ENCODE measurements at regions not wholly inside any gene's neighbourhood (a gene's known extent, or its start where the extent isn't known, plus 50 kb on each side); places are given as distances from the start of the nearest gene placed in this dataset.

DNA sequence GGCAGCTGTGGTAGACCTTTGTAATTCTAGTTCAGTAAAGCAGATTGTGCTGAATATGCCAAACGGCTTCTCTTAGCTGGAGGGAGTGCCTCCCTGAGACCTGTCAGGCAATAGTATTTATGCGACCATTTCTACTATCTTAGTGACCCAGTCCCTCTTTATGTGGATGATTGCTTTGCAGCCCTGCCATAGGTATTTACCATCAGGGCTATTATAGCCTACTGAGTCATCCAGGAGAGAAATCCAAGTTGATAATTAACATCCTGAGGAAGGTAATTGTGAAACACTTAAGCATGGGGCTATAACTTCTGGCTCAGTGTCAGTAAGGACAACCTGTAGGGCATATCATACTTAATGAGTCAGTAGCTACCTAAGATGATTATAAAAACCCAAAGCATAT is 103.9 kb upstream of the MAOA start:
- DNase-seq (ENCODE audit: low spot score) = no peak
- H4K8ac ChIP-seq (ENCODE audit: low read depth, low read length) = no peak overlapping the region

DNA sequence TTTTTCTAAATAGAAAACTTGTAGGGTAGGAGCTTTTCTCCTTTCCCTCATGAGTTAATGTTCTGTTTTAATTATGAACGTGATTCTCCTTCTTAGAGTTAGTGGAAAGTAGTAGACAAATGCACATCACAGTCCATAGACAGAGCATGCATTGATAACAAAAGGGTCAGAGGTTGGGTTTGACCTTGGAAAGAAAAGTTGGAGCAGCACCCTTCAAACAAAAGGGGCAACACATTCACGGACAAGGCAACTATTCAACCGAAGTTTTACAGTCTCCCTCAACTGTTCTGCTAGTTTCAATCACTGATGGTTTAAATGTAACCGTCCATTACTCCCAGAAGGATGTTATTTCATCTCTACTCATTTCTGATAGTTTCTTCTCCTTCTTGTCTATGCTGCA is 103.4 kb upstream of the MAOA start:
- WGBS, 2 donors (ENCODE audit: extremely low coverage in 2 of 2, insufficient read length in 2 of 2, insufficient replicate concordance in 1 of 2) = no CpG with 5 or more reads among the region's 4 CpGs
- DNase-seq (ENCODE audit: low spot score) = no peak

More for the DNA sequence above, 103.9 kb upstream of the MAOA start:
- Histone ChIP-seq H2BK12ac (ENCODE audit: low read length) (no peak overlapping the region), H2AK5ac (ENCODE audit: low read depth, low read length) (no peak overlapping the region), H3K9me3 (replicated peaks in 1 of 2; ENCODE audit: control insufficient read depth in 2 of 2, insufficient read depth in 1 of 2, low read depth in 1 of 2, low read length in 2 of 2) (no peaks in the 10 kb centered on the region), H3K79me1 (ENCODE audit: low read depth, low read length) (no peaks in the 10 kb centered on the region), H3K14ac (ENCODE audit: low read length) (no peak overlapping the region), H4K91ac (ENCODE audit: low read depth, low read length, poor library complexity) (no peak overlapping the region), H3K36me3 (replicated peaks in 1 of 2; ENCODE audit: control insufficient read depth in 2 of 2, insufficient read depth in 2 of 2, low read length in 2 of 2) (no peaks in the 10 kb centered on the region), H3K27ac (replicated peaks; ENCODE audit: low read length) (no peak overlapping the region), H3K4me2 (ENCODE audit: insufficient read depth, low read length, poor library complexity, severe bottlenecking) (no peak overlapping the region), H2BK5ac (ENCODE audit: low read length) (no peak overlapping the region), H3K18ac (ENCODE audit: low read length) (no peak overlapping the region), H3K4ac (ENCODE audit: low read length) (no peak overlapping the region), H3K27me3 (ENCODE audit: control insufficient read depth in 3 of 3, insufficient read depth in 3 of 3, low read depth in 1 of 3, low read length in 3 of 3) (no peaks in the 10 kb centered on the region), H3K23ac (ENCODE audit: low read depth, low read length, poor library complexity) (no peak overlapping the region), H3K9ac (ENCODE audit: low read depth, low read length, poor library complexity) (no peak overlapping the region), H2AFZ (ENCODE audit: low read length) (no peak overlapping the region), H2BK120ac (ENCODE audit: low read depth, low read length) (no peak overlapping the region), H2BK15ac (ENCODE audit: low read length) (no peak overlapping the region), H3K4me3 (ENCODE audit: low read length in 2 of 2) (no peak overlapping the region), H3K4me1 (ENCODE audit: control insufficient read depth in 2 of 2, insufficient read depth in 1 of 2, low read depth in 1 of 2, low read length in 2 of 2) (peaks cover 0 to 4% of the 10 kb centered on the region in 2 donors)
- WGBS, 2 donors (ENCODE audit: extremely low coverage in 2 of 2, insufficient read length in 2 of 2, insufficient replicate concordance in 1 of 2) = no CpG with 5 or more reads among the region's 2 CpGs

DNA sequence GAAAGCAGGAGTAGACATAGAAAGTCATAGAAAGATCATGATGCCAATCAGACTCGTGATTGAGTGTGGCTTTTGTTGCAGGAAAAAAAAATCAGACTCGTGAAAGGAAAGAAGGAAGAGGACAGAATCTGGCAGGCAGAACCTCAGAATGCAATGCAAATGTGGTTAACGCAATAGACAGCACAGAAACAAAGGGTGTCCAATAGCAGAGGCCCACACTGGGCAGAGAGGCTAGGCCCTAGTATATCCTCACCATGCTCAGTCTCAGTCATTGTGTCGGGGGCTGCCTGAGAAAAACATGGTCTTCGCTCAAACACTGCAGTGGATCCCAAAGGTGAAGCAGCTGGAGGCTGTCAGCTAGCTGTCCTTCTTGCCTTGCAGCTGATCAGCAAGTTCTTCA is 102.8 kb upstream of the MAOA start:
- H3K4me3 ChIP-seq (ENCODE audit: low read length in 2 of 2) = no peak overlapping the region
- no peak overlapping the region for H3K23ac ChIP-seq (ENCODE audit: low read depth, low read length, poor library complexity)
- no peak overlapping the region for H3K9ac ChIP-seq (ENCODE audit: low read depth, low read length, poor library complexity)
- H2AFZ ChIP-seq (ENCODE audit: low read length) = no peak overlapping the region
- no peak overlapping the region for H4K8ac ChIP-seq (ENCODE audit: low read depth, low read length)
- H3K14ac ChIP-seq (ENCODE audit: low read length) = no peak overlapping the region
- no peak overlapping the region for H2BK5ac ChIP-seq (ENCODE audit: low read length)
- no peak overlapping the region for H3K27ac ChIP-seq (replicated peaks; ENCODE audit: low read length)
- H3K36me3 ChIP-seq (replicated peaks in 1 of 2; ENCODE audit: control insufficient read depth in 2 of 2, insufficient read depth in 2 of 2, low read length in 2 of 2) = no peaks in the 10 kb centered on the region
- no CpG with 5 or more reads among the region's 5 CpGs for WGBS, 2 donors (ENCODE audit: extremely low coverage in 2 of 2, insufficient read length in 2 of 2, insufficient replicate concordance in 1 of 2)
- no peak overlapping the region for H2BK120ac ChIP-seq (ENCODE audit: low read depth, low read length)
- no peak overlapping the region for H2AK5ac ChIP-seq (ENCODE audit: low read depth, low read length)
- no peaks in the 10 kb centered on the region for H3K27me3 ChIP-seq (ENCODE audit: control insufficient read depth in 3 of 3, insufficient read depth in 3 of 3, low read depth in 1 of 3, low read length in 3 of 3)
- H2BK12ac ChIP-seq (ENCODE audit: low read length) = no peak overlapping the region
- H3K4me1 ChIP-seq (ENCODE audit: control insufficient read depth in 2 of 2, insufficient read depth in 1 of 2, low read depth in 1 of 2, low read length in 2 of 2) = peaks cover 0 to 4% of the 10 kb centered on the region in 2 donors
- no peak overlapping the region for H3K4me2 ChIP-seq (ENCODE audit: insufficient read depth, low read length, poor library complexity, severe bottlenecking)
- no peaks in the 10 kb centered on the region for H3K9me3 ChIP-seq (replicated peaks in 1 of 2; ENCODE audit: control insufficient read depth in 2 of 2, insufficient read depth in 1 of 2, low read depth in 1 of 2, low read length in 2 of 2)
- no peak overlapping the region for H3K4ac ChIP-seq (ENCODE audit: low read length)
- H3K18ac ChIP-seq (ENCODE audit: low read length) = no peak overlapping the region
- no peaks in the 10 kb centered on the region for H3K79me1 ChIP-seq (ENCODE audit: low read depth, low read length)
- no peak for DNase-seq (ENCODE audit: low spot score)
- H2BK15ac ChIP-seq (ENCODE audit: low read length) = no peak overlapping the region
- no peak overlapping the region for H4K91ac ChIP-seq (ENCODE audit: low read depth, low read length, poor library complexity)

More for the DNA sequence above, 103.4 kb upstream of the MAOA start:
- H4K8ac ChIP-seq (ENCODE audit: low read depth, low read length) = no peak overlapping the region
- H3K9ac ChIP-seq (ENCODE audit: low read depth, low read length, poor library complexity) = no peak overlapping the region
- no peak overlapping the region for H3K18ac ChIP-seq (ENCODE audit: low read length)
- no peak overlapping the region for H3K23ac ChIP-seq (ENCODE audit: low read depth, low read length, poor library complexity)
- H3K4me3 ChIP-seq (ENCODE audit: low read length in 2 of 2) = no peak overlapping the region
- no peak overlapping the region for H3K4me2 ChIP-seq (ENCODE audit: insufficient read depth, low read length, poor library complexity, severe bottlenecking)
- H3K36me3 ChIP-seq (replicated peaks in 1 of 2; ENCODE audit: control insufficient read depth in 2 of 2, insufficient read depth in 2 of 2, low read length in 2 of 2) = no peaks in the 10 kb centered on the region
- no peak overlapping the region for H2BK5ac ChIP-seq (ENCODE audit: low read length)
- H3K27ac ChIP-seq (replicated peaks; ENCODE audit: low read length) = no peak overlapping the region
- H2BK120ac ChIP-seq (ENCODE audit: low read depth, low read length) = no peak overlapping the region
- no peak overlapping the region for H2AK5ac ChIP-seq (ENCODE audit: low read depth, low read length)
- H3K9me3 ChIP-seq (replicated peaks in 1 of 2; ENCODE audit: control insufficient read depth in 2 of 2, insufficient read depth in 1 of 2, low read depth in 1 of 2, low read length in 2 of 2) = no peaks in the 10 kb centered on the region
- no peak overlapping the region for H2BK15ac ChIP-seq (ENCODE audit: low read length)
- no peak overlapping the region for H2BK12ac ChIP-seq (ENCODE audit: low read length)
- peaks cover 0 to 4% of the 10 kb centered on the region in 2 donors for H3K4me1 ChIP-seq (ENCODE audit: control insufficient read depth in 2 of 2, insufficient read depth in 1 of 2, low read depth in 1 of 2, low read length in 2 of 2)
- no peaks in the 10 kb centered on the region for H3K27me3 ChIP-seq (ENCODE audit: control insufficient read depth in 3 of 3, insufficient read depth in 3 of 3, low read depth in 1 of 3, low read length in 3 of 3)
- H3K79me1 ChIP-seq (ENCODE audit: low read depth, low read length) = no peaks in the 10 kb centered on the region
- no peak overlapping the region for H2AFZ ChIP-seq (ENCODE audit: low read length)
- no peak overlapping the region for H3K4ac ChIP-seq (ENCODE audit: low read length)
- no peak overlapping the region for H4K91ac ChIP-seq (ENCODE audit: low read depth, low read length, poor library complexity)
- no peak overlapping the region for H3K14ac ChIP-seq (ENCODE audit: low read length)

DNA sequence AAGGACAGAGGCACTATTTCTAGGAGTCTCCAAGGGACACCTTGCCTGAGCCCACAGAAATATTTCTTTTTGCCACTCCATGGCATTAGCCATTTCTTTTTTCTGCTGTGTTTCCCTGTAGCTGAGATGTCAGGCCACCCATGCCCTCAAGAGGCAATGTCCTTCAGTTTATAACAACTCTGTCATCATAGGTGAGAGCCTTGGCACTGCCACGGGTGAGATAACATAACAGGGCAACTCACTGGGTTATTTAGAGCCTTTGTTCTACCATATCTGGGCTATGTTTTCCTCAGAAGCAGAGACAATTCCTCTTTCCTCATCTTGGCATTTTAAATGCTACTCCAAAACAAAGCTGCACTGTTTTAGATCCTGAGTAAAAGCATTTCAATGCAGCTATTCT is 99.9 kb upstream of the MAOA start:
- Histone ChIP-seq H2BK5ac (ENCODE audit: low read length) (no peak overlapping the region), H3K4ac (ENCODE audit: low read length) (no peak overlapping the region), H3K4me2 (ENCODE audit: insufficient read depth, low read length, poor library complexity, severe bottlenecking) (no peak overlapping the region), H3K14ac (ENCODE audit: low read length) (no peak overlapping the region), H4K8ac (ENCODE audit: low read depth, low read length) (no peak overlapping the region), H3K27ac (replicated peaks; ENCODE audit: low read length) (no peak overlapping the region), H2BK12ac (ENCODE audit: low read length) (no peak overlapping the region), H3K36me3 (replicated peaks in 1 of 2; ENCODE audit: control insufficient read depth in 2 of 2, insufficient read depth in 2 of 2, low read length in 2 of 2) (no peaks in the 10 kb centered on the region), H2BK15ac (ENCODE audit: low read length) (no peak overlapping the region), H3K4me3 (ENCODE audit: low read length in 2 of 2) (no peak overlapping the region), H4K91ac (ENCODE audit: low read depth, low read length, poor library complexity) (no peak overlapping the region), H3K79me1 (ENCODE audit: low read depth, low read length) (no peaks in the 10 kb centered on the region), H3K9ac (ENCODE audit: low read depth, low read length, poor library complexity) (no peak overlapping the region), H2BK120ac (ENCODE audit: low read depth, low read length) (no peak overlapping the region), H3K9me3 (replicated peaks in 1 of 2; ENCODE audit: control insufficient read depth in 2 of 2, insufficient read depth in 1 of 2, low read depth in 1 of 2, low read length in 2 of 2) (no peaks in the 10 kb centered on the region), H3K18ac (ENCODE audit: low read length) (no peak overlapping the region), H3K4me1 (ENCODE audit: control insufficient read depth in 2 of 2, insufficient read depth in 1 of 2, low read depth in 1 of 2, low read length in 2 of 2) (peaks cover 0 to 4% of the 10 kb centered on the region in 2 donors), H2AK5ac (ENCODE audit: low read depth, low read length) (no peak overlapping the region), H3K23ac (ENCODE audit: low read depth, low read length, poor library complexity) (no peak overlapping the region), H2AFZ (ENCODE audit: low read length) (no peak overlapping the region), H3K27me3 (ENCODE audit: control insufficient read depth in 3 of 3, insufficient read depth in 3 of 3, low read depth in 1 of 3, low read length in 3 of 3) (no peaks in the 10 kb centered on the region)
- DNase-seq (ENCODE audit: low spot score) = no peak
- WGBS, 2 donors (ENCODE audit: extremely low coverage in 2 of 2, insufficient read length in 2 of 2, insufficient replicate concordance in 1 of 2) = no CpG with 5 or more reads among the region's 1 CpG
